ENCODE measurements at regions not wholly inside any gene's neighbourhood (a gene's known extent, or its start where the extent isn't known, plus 50 kb on each side); places are given as distances from the start of the nearest gene placed in this dataset.

GRCh38 chr10:63887023-63887589, 365.9 kb downstream of the REEP3 start:
- TF ChIP-seq, protein P1, sequence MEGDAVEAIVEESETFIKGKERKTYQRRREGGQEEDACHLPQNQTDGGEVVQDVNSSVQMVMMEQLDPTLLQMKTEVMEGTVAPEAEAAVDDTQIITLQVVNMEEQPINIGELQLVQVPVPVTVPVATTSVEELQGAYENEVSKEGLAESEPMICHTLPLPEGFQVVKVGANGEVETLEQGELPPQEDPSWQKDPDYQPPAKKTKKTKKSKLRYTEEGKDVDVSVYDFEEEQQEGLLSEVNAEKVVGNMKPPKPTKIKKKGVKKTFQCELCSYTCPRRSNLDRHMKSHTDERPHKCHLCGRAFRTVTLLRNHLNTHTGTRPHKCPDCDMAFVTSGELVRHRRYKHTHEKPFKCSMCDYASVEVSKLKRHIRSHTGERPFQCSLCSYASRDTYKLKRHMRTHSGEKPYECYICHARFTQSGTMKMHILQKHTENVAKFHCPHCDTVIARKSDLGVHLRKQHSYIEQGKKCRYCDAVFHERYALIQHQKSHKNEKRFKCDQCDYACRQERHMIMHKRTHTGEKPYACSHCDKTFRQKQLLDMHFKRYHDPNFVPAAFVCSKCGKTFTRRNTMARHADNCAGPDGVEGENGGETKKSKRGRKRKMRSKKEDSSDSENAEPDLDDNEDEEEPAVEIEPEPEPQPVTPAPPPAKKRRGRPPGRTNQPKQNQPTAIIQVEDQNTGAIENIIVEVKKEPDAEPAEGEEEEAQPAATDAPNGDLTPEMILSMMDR (IDR thresholded peaks at IDR 0.05): no peak
- TF ChIP-seq POLR2A (IDR thresholded peaks at IDR 0.05) (no peak), EP300 (IDR thresholded peaks at IDR 0.05) (no peak)
